Posterior vena cava (tissue), 2 donors: ENCODE measurements at regions not wholly inside any gene's neighbourhood (a gene's known extent, or its start where the extent isn't known, plus 50 kb on each side); places are given as distances from the start of the nearest gene placed in this dataset.
"Not testable (repeated sequence)": the region's sequence is repeated elsewhere in the genome, so short reads cannot be mapped to it uniquely, and the experiment has no call there.

ENCODE experiments used
- DNase-seq: peaks from one replicate; pipeline ENCODE4 v3.0.0-alpha.2; 2020; ENCODE audit warnings: low spot score
- intact Hi-C, 2 donors: fragments of 100-400 bp; cut with DNase I; formaldehyde crosslinking; loops; one replicate each; pipeline versions ENCODE4 v1.14.1 to v1.14.2; 2022 to 2023
- donor health status: DM: yes; HTN: yes; CAD: no.
- donor health status: DM: yes; HTN: yes; CAD: no.

DNA sequence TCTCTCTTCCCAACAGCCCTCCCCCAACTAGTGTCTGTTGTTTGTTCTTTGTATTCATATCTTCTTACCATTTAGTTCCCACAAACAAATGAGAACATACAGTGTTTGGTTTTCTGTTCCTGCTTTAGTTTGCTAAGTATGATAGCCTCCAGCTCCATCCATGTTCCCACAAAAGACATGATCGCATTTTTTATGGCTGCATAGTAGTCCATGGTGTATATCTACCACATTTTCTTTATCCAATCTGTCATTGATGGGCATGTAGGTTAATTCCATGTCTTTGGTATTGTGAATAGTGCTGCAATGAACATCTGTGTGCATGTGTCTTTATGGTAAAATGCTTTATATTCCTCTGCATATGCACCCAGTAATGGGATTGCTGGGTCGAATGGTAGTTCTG is 283.9 kb upstream of the FGF13 start:
- intact Hi-C loops, result no loop called here
- no peak for DNase-seq

DNA sequence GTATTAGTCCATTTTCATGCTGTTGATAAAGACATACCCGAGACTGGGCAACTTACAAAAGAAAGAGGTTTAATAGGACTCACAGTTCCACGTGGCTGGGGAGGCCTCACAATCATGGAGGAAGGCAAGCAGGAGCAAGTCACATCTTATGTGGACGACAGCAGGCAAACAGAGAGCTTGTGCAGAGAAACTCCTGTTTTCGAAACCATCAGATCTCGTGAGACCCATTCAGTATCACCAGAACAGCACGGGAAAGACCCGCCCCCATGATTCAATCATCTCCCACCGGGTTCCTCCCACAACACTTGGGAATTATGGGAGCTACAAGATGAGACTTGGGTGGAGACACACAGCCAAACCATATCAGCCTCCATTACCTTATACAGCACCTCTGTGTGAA is 278.9 kb upstream of the FGF13 start:
- DNase-seq, intact Hi-C loops: not testable (repeated sequence)

DNA sequence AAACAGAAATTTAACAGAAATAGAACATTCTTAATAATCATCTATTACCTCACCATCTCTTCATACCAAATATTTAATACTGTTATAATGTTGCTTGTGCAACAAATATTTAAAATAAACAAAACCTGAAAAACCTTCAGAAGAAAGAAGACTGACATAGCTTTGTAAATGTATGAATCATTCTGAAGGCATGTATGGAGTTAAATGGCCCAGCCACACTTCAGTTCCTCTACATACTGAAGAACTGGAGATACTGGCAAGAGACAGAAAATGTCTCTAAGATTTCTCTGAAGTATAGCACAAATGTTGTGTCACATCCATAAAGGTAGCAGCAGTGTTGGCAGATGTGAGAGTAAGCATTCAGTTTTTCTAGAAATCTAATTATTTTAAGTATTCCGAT is 275.3 kb upstream of the FGF13 start:
- intact Hi-C loops, result no loop called here
- DNase-seq, result no peak

DNA sequence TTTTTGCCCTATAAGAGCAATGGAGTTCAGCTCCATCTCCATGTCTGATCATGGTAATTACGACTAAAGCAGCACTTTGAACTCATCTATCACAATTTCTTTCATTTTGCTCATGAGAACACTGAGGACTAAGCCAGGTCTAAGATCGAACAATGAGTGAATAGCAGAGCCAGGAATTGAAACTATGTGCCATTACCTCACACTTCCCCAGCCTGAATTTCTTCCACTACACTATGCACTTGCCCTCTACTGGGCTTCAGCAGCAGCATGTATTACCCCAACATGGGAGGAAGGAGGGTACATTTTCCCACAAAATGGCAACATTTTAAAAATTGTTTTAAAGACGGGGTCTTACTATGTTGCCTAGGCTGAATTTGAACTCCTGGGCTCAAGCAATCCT is 274.7 kb upstream of the FGF13 start:
- DNase-seq, result no peak
- intact Hi-C loops, result no loop called here

DNA sequence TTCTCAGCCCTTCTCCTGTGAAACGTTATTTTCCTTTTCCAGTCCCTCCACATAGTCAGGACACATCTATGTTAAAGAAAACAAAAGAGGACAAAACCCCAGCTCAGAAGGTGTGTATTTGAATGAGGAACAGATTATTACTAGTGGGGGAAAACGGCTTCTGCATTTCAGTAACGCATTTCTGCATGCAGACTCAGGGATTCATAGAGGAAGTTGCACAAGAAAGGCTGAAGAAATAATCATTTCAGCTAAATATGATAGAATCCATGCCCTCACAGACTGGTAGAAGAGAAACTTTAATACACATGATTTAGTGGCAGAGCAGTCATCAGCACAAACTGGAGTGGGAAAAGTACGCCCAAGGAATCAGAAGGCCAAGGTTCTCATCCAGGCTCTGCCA is 270.8 kb upstream of the FGF13 start:
- DNase-seq, result no peak
- intact Hi-C loops, result no loop called here

DNA sequence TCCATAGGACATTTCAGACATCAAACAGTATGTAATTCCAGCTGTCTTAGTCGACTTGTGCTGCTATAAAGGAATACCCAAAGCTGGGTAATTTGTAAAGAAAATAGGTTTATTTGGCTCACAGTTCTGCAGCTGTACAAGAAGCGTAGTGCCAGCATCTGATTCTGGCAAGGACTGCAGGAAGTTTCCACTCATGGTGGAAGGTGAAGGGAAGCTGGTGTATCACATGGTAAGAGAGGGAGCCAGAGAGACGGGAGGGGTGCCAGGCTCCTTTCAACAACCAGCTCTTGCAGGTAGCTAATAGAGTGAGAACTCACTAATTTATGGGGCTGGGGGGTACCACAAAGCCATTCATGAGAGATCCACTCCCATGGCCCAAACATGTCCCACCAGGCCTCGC is 253.0 kb upstream of the FGF13 start:
- DNase-seq, result no peak
- intact Hi-C loops, result no loop called here

DNA sequence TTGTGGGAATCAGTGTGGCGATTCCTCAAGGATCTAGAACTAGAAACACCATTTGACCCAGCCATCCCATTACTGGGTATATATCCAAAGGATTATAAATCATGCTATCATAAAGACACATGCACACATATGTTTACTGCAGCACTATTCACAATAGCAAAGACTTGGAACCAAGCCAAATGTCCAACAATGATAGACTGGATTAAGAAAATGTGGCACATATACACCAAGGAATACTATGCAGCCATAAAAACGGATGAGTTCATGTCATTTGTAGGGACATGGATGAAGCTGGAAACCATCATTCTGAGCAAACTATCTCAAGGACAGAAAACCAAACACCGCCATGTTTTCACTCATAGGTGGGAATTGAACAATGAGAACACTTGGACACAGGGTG is 250.9 kb upstream of the FGF13 start:
- DNase-seq, intact Hi-C loops: not testable (repeated sequence)

DNA sequence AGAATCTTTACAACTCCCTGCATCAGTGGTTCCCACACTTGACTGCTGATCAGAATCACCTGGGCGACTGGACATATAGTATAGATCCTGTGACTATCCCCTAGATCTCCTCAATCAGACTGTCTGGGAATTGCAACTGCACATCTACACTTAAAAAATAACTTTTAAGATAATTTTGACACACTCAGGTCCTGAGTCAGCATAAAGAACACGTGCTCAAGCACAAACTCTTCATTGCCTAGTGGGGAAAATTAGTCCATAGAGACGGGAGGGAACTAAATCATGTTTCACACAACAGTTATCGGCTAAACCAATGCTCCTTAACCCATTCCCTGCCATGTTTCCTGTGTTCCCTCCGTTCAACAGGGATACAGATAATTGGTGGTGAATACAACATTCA is 243.5 kb upstream of the FGF13 start:
- DNase-seq, result no peak
- intact Hi-C loops, result no loop called here

DNA sequence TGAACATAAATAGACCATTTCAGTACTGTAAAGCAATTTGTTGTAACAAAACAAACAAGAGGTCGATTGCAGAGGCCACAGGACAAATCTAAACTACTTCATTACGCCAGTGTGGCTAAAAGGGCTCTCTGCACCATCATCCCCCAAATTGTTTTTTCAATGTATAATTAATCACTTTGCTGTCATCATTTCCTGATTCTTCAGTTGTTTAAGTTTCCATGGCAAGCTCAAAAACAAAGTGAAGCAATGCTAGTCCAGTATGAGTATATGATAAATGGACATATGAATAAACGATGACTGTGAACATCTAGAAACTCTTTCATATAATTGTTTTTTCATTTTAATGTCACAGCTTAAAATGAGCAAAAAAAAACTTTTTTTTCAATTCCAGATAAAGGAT is 235.4 kb upstream of the FGF13 start:
- intact Hi-C loops, result no loop called here
- DNase-seq, result no peak

DNA sequence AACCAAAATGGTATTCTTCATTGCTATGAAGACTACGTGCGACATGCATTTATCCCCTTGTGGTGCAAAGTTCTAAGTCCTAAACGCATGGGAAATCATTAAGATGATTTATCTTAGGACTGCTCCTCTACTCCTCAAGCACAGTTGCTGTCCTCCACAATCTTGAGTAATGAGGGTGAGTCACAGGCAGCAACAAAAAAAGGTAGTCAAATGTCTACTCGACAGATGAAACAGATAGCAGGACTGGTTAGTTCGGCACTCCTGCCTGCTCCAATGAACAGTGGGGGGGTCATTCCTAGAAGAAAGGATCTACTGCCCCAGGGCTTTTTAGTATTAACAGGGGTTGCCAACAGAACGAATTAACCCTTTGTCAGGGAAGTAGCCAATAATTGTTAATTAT is 233.7 kb upstream of the FGF13 start:
- DNase-seq, result no peak
- intact Hi-C loops, result no loop called here

DNA sequence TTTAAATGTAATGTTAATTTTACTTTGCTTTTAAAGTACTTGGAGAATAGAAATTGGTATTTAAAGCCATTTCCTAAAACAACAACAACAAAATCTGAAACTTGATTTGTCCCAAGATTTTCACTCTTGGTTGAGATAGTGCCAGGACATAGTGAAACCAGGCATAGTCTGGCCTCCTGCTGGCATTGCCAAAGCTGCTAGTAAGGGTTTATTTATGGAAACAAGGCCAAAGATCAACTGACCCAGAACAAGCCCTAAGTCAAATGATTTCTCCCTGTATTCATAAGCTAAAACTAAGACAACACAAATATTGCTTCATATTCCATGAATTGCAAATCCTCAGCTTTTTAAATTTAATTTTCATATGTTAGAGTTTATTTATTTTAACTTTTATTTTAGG is 227.5 kb upstream of the FGF13 start:
- intact Hi-C loops, result no loop called here

DNA sequence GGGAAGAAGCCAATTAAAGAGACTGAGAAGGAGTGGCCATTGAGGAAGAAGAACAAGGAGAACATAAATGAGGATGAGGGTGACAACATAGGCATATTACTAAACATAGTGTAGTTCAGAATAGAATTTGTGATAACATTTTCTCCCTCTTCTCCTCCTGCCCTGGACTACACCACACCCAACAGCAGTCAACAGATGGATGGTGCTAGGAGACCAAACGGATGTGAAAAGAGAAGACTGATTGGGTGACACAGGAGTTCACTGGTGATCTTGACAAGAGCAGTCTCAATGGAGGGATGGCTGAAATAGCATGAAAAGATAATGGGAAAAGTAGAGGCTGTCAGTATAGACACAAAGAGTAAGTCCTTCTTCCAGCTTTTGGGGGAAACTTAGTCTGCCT is 226.5 kb upstream of the FGF13 start:
- intact Hi-C loops, result no loop called here
- no peak for DNase-seq

More for the DNA sequence above, 227.5 kb upstream of the FGF13 start:
- DNase-seq, result no peak

DNA sequence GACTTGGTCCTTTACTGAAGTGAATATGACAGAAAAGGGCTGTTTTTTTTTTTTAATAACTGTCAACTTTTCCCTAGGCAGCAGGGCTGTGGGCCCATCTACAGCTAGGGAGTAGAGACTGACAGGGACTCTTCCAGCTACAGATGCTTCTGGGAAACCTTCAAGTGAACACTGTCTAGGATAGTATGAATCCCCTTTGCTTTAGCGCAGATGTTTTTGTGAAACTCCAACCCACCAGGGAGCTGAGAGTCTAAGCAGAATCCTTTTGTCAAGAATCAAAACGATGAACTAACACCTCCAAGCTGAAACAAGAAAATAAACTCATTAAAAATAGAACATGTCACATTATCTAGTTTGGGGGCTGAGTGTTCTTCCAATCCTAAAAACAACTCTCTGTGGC is 219.7 kb upstream of the FGF13 start:
- intact Hi-C loops, result no loop called here
- no peak for DNase-seq

DNA sequence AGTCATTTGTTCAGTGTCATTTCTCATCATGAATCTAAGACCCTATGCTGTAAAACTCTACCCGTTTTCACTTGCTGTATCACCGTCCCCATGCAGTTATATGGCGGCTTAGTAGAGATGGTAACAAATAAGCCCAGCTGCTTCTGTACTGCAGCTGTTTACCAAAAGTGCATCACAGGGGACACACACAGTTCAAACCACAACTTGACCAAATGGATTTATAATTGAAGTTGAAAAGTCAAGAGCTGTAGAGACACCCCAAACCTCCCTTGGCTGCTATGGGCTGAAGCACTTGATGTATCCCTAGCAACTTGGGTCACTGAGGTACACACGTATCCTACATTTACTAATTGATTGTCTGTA is 219.0 kb upstream of the FGF13 start:
- no peak for DNase-seq
- intact Hi-C loops, result no loop called here

DNA sequence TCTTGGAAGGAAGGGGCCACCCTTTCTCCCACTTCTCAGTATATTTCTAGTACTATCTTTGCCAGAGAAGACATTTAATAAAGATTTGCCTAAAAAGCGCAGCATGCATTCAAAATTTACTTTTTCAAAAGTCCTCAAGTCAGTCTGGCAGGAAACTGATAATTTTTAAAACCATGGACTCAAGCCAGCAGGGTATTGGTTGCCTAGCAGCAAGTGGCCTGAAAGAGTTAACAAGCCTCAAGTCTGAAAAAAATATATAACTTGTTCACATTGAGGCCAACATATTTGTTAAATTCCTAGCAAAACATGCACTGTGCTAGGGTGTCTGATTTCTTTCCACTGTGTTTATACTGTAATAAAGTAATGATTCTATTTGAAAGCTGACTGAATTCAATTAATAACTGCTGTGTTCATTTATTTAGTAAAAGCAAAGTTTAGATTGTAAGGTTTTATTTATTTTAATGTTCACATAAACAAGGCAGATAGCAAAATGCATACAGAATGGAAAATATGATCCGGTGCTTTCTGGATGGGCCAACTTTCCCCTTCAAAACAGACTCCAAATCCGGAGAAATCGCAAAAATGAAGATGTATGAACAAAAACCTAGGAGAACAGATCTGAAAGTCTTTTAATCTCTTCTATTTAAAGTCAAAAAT is 218.5 kb upstream of the FGF13 start:
- DNase-seq, result no peak
- intact Hi-C loops, result no loop called here

DNA sequence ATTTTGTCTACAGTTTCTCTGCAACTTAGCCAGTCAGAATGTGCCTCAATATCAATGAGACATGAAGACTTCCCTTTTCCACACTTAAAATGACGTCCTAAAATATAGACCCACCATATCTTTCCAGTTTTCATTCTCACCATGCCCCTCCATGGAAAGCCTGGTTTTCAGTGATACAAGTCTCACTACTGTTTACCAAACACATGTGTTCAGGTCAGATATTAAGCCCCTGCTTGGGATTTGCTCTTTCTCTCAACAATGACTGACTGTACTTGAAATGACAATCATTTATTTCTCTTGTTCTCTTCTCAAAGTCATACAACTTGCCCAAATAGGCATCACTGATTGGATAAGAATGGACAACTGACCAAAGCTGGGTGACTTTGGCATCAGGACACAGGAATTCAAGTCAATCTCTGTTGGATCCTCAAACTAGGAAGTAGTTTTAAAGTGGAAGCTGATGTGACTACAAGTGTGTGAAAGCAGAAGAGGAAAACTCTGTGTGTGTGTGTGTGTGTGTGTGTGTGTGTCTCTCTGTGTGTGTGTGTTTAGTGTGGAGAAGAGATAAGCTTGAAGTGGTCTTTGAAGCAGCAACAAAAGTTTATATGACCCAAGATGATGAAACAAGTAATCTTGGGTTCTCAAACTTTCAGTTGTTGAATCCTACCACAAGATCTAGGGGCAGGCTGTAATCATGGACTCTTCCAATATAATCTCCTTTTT is 217.4 kb upstream of the FGF13 start:
- intact Hi-C loops, result no loop called here
- no peak for DNase-seq

DNA sequence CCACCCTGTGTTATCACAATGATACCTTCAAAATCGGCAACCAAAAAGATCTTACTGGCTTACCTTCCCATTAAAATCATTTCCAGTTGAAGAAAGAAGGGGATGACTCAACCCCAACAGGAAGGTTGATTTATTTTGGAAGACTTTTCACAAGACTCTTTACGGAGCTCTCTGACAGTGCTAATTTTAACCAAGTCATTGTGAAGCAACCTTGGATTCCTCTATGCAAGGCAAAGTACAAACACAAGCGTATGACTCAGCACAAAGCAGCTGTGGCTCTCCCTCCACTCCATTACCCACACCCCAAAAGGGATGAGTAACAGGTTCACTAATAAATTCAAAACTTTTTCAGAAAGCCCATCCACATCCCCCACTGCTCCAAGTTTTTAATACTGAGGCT is 213.8 kb upstream of the FGF13 start:
- intact Hi-C loops, result no loop called here
- no peak for DNase-seq

DNA sequence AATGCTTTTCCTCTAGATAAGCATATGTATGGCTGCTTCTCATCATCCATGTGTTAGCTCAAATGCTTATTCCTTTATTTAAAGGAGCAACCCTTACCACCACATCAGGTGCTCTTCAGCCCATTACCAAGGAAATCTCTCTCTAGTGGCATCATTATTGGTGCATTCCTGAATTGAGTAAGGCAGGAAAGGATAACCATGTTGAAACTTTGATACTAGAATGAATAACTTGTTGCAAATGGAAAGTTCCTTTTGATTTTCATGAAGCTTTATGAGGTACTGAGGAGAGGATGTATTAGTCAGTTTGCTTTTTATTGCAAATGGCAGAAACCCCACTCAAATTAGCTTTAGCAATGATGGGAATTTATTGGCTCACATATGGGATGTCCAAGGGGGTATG is 212.3 kb upstream of the FGF13 start:
- DNase-seq, result no peak
- intact Hi-C loops, result no loop called here

DNA sequence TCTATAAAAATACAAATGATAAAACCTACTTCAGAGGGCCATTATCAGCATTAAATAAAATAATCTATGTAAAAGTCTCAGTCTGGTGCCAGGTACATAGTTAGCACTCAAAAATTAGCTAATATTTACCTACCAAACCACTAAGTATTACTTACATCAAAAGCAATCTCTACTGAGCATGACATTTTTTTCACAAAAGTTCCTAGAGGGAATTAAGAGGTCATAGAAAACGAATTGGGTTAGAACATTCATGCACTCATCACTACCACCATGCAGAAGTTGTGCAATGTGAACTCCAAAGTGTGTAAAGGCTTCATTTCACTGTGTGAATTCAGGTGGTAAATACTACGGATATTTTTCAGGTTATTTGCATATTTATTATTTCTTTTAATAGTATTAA is 209.5 kb upstream of the FGF13 start:
- DNase-seq, result no peak
- intact Hi-C loops, result no loop called here

DNA sequence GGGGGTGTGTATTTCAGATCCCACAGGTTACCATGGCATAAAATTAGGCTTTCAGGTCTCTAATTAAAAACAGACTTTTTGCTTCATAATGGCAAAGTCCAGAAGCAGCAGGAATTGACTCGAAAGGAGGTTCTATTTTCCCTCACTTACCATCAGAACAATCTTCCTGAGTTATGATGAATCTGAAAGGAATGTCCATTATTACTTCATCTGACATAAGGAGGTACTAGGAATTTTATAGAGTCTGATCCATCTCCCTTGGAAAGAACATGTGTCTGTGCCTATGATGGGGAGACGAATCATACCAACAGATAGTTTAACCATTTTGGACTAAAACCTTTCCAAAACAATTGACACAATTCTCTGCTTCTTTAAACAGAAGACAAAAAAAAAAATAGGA is 206.3 kb upstream of the FGF13 start:
- intact Hi-C loops, result no loop called here
- no peak for DNase-seq

DNA sequence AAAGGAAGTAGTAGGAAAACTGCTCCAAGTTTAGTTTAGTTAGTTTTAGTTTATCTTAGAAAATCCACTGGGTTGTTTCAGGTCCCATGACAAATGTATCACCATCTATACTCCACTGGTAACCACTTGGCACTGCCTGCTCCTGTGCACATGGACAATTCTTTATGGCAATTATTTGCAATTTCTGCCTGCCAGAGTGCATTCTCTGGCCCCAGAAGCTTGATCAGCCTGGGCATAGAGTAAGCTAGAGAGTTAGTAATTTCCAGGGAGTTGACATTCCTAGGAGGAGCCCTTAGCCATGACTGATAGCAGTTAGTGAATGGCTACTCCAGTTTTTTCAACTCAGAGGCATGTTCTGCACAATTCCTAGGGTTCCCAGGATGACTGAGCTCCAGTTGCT is 203.2 kb upstream of the FGF13 start:
- no peak for DNase-seq
- intact Hi-C loops, result no loop called here

DNA sequence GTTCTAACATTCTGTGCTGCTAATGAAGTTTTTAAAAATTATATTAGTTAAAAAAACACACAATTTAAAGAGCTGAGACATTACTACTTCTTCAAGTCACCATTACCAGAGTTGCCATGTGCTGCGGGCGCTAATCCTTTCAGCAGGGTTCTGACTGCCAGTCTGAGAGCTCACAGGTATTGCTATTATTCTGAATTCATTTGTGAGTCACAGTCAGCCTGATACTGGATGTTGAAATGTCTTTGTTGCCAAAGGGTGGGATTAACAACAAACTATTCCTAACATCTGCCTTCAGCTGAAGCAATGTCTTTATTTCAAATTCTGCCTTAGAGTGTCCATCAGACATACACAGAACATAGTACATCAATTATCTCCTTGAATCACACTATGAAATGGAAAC is 197.1 kb upstream of the FGF13 start:
- intact Hi-C loops, result no loop called here
- no peak for DNase-seq
